C4-2B (cell line): ENCODE measurements at regions not wholly inside any gene's neighbourhood (a gene's known extent, or its start where the extent isn't known, plus 50 kb on each side); places are given as distances from the start of the nearest gene placed in this dataset.

Source experiments
- ZFX ChIP-seq: fragments of 450-650 bp; IDR thresholded peaks from 2 replicates; pipeline ENCODE4 v1.6.1; 2017
- TF ChIP-seq, protein P1 (sequence below): fragments of 450-650 bp; conservative IDR thresholded peaks from 2 replicates; pipeline ENCODE4 v1.5.1; 2017; ENCODE audit warnings: mild to moderate bottlenecking

- TF ChIP-seq, protein P1, sequence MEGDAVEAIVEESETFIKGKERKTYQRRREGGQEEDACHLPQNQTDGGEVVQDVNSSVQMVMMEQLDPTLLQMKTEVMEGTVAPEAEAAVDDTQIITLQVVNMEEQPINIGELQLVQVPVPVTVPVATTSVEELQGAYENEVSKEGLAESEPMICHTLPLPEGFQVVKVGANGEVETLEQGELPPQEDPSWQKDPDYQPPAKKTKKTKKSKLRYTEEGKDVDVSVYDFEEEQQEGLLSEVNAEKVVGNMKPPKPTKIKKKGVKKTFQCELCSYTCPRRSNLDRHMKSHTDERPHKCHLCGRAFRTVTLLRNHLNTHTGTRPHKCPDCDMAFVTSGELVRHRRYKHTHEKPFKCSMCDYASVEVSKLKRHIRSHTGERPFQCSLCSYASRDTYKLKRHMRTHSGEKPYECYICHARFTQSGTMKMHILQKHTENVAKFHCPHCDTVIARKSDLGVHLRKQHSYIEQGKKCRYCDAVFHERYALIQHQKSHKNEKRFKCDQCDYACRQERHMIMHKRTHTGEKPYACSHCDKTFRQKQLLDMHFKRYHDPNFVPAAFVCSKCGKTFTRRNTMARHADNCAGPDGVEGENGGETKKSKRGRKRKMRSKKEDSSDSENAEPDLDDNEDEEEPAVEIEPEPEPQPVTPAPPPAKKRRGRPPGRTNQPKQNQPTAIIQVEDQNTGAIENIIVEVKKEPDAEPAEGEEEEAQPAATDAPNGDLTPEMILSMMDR, result no peak
- TF ChIP-seq ZFX, result no peak
Measured at GRCh38 chr1:68907491-68907890, 410.6 kb upstream of the DEPDC1 start.
